ENCODE measurements at regions not wholly inside any gene's neighbourhood (a gene's known extent, or its start where the extent isn't known, plus 50 kb on each side); places are given as distances from the start of the nearest gene placed in this dataset.

DNA sequence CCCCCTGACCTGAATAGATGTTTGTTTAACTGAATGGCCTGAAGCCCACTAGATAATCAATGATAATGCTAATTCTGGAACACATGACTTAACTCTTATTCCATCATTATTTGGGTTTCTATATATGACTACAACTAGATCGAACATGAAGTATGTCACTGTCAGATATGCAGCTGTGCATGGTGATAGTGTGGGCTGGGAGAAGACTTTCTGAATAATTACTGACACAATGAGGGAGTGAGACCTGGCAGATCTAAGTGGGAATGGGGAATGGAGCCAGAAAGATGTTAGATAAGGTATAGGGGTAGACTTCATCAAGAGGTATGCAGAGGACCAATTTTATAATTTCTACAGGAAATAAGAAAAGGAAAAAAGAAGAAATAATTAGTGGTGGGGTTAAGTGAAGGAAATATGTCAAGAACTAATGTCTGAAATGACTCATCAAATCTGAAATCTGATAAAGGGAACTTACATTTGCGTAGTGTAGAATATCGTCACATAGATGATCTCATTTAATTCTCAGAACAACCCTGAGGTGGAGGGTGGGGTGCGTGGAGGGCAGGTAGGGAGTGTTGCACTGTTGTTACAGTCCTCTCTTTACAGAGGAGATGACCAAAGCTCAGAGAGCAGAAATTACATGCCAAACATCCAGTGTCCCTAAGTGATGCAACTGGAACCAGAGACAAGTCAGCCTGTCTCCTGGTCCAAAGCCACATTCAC, 68.2 kb upstream of the EED start:
- TF ChIP-seq, protein P1, sequence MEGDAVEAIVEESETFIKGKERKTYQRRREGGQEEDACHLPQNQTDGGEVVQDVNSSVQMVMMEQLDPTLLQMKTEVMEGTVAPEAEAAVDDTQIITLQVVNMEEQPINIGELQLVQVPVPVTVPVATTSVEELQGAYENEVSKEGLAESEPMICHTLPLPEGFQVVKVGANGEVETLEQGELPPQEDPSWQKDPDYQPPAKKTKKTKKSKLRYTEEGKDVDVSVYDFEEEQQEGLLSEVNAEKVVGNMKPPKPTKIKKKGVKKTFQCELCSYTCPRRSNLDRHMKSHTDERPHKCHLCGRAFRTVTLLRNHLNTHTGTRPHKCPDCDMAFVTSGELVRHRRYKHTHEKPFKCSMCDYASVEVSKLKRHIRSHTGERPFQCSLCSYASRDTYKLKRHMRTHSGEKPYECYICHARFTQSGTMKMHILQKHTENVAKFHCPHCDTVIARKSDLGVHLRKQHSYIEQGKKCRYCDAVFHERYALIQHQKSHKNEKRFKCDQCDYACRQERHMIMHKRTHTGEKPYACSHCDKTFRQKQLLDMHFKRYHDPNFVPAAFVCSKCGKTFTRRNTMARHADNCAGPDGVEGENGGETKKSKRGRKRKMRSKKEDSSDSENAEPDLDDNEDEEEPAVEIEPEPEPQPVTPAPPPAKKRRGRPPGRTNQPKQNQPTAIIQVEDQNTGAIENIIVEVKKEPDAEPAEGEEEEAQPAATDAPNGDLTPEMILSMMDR (IDR thresholded peaks at IDR 0.05 in 4 of 5, conservative IDR thresholded peaks at IDR 0.05 in 1 of 5), result no peak
- TF ChIP-seq POLR2A (IDR thresholded peaks at IDR 0.05), result no peak

Data from gastrocnemius medialis (tissue), 4 donors.